C4-2B (cell line): ENCODE measurements at regions not wholly inside any gene's neighbourhood (a gene's known extent, or its start where the extent isn't known, plus 50 kb on each side); places are given as distances from the start of the nearest gene placed in this dataset.

ENCODE experiments used
- CTCF ChIP-seq: fragments of 450-650 bp; conservative IDR thresholded peaks from 2 replicates; pipeline ENCODE4 v1.5.1; 2017; ENCODE audit warnings: mild to moderate bottlenecking
- ZFX ChIP-seq: fragments of 450-650 bp; IDR thresholded peaks from 2 replicates; pipeline ENCODE4 v1.6.1; 2017

GRCh38 chr2:34320056-34320455, 721.0 kb upstream of the FAM98A start:
- TF ChIP-seq CTCF = no peak
- no peak for TF ChIP-seq ZFX
